GM23338 (cell line): ENCODE measurements at regions not wholly inside any gene's neighbourhood (a gene's known extent, or its start where the extent isn't known, plus 50 kb on each side); places are given as distances from the start of the nearest gene placed in this dataset.

Source experiments
- ATAC-seq: fragments of 200-7000 bp; cut with Tn5 transposase; 3 replicates; pipeline ENCODE4 v1.9.1; 2020
- DNase-seq: peaks from one replicate; pipeline ENCODE4 v3.0.0-alpha.2; 2015; ENCODE audit warnings: low spot score
- H2AFZ ChIP-seq: fragments of 200-600 bp; sonication (generic); 2 replicates; pipeline ENCODE4 v1.8.0; 2016; ENCODE audit warnings: antibody characterized with exemption, mild to moderate bottlenecking, moderate library complexity
- H3F3A ChIP-seq: fragments of 200-600 bp; sonication (generic); replicated peaks from 2 replicates; pipeline ENCODE4 v1.8.0; 2017; ENCODE audit warnings: antibody characterized with exemption, mixed run types, low read depth
- H3K27ac ChIP-seq: fragments of 200-600 bp; sonication (generic); 2 replicates; pipeline ENCODE4 v1.6.1; 2016; ENCODE audit warnings: low read depth
- H3K27me3 ChIP-seq: fragments of 200-600 bp; sonication (generic); 2 replicates; pipeline ENCODE4 v1.8.0; 2016; ENCODE audit warnings: mild to moderate bottlenecking, mixed run types, moderate library complexity; ENCODE audit not compliant: insufficient read depth
- H3K36me3 ChIP-seq: fragments of 200-600 bp; sonication (generic); 2 replicates; pipeline ENCODE4 v1.8.0; 2016; ENCODE audit warnings: mild to moderate bottlenecking; ENCODE audit not compliant: insufficient read depth
- H3K4me1 ChIP-seq: fragments of 200-600 bp; sonication (generic); 2 replicates; pipeline ENCODE4 v1.8.0; 2016; ENCODE audit warnings: mild to moderate bottlenecking, moderate library complexity; ENCODE audit not compliant: insufficient read depth
- H3K4me2 ChIP-seq: fragments of 200-600 bp; sonication (generic); 2 replicates; pipeline ENCODE4 v1.7.1; 2017; ENCODE audit warnings: mixed run types
- H3K4me3 ChIP-seq: fragments of 200-600 bp; sonication (generic); 2 replicates; pipeline ENCODE4 v1.6.1; 2016; ENCODE audit warnings: mixed run types
- H3K79me2 ChIP-seq: fragments of 200-600 bp; sonication (generic); replicated peaks from 2 replicates; pipeline ENCODE4 v1.8.0; 2017; ENCODE audit warnings: mild to moderate bottlenecking; ENCODE audit not compliant: insufficient read depth
- H3K9me2 ChIP-seq: fragments of 200-600 bp; sonication (generic); 2 replicates; pipeline ENCODE4 v1.8.0; 2017; ENCODE audit not compliant: insufficient read depth
- H4K20me1 ChIP-seq: fragments of 200-600 bp; sonication (generic); replicated peaks from 2 replicates; pipeline ENCODE4 v1.8.0; 2017; ENCODE audit warnings: mild to moderate bottlenecking; ENCODE audit not compliant: insufficient read depth
- H3K27ac Mint-ChIP-seq: 2 replicates; pipeline ENCODE4 v1.8.0; 2020; ENCODE audit warnings: inconsistent platforms, mild to moderate bottlenecking, moderate library complexity, mixed read lengths
- H3K27me3 Mint-ChIP-seq: 3 replicates; pipeline ENCODE4 v1.8.0; 2022; ENCODE audit warnings: low read depth, mild to moderate bottlenecking, moderate library complexity, mixed read lengths, inconsistent platforms; ENCODE audit not compliant: insufficient read depth, poor library complexity
- H3K36me3 Mint-ChIP-seq: 3 replicates; pipeline ENCODE4 v1.8.0; 2021; ENCODE audit warnings: low read depth, mild to moderate bottlenecking, inconsistent platforms, moderate library complexity, mixed read lengths
- H3K4me1 Mint-ChIP-seq: 3 replicates; pipeline ENCODE4 v1.8.0; 2020; ENCODE audit warnings: mild to moderate bottlenecking, inconsistent platforms, mixed read lengths
- H3K4me3 Mint-ChIP-seq: 3 replicates; pipeline ENCODE4 v1.8.0; 2021; ENCODE audit warnings: moderate library complexity, mild to moderate bottlenecking, inconsistent platforms, mixed read lengths
- H3K9me3 Mint-ChIP-seq: 3 replicates; pipeline ENCODE4 v1.8.0; 2020; ENCODE audit warnings: moderate library complexity, mild to moderate bottlenecking, inconsistent platforms, mixed read lengths
- CREB1 ChIP-seq: fragments of 250-450 bp; sonication (Bioruptor Pico); IDR thresholded peaks from 2 replicates; pipeline ENCODE4 v1.5.0; 2020; ENCODE audit warnings: low read depth, mild to moderate bottlenecking, moderate library complexity
- ETS1 ChIP-seq: IDR thresholded peaks from 2 replicates; pipeline ENCODE4 v1.6.1; 2016; ENCODE audit warnings: antibody characterized with exemption
- EZH2 ChIP-seq: fragments of 200-600 bp; sonication (generic); IDR thresholded peaks from one replicate; pipeline ENCODE4 v1.8.0; 2017; ENCODE audit warnings: antibody characterized with exemption, mild to moderate bottlenecking, low read depth; ENCODE audit not compliant: unreplicated experiment
- EZH2phosphoT487 ChIP-seq: fragments of 200-600 bp; sonication (generic); IDR thresholded peaks from one replicate; pipeline ENCODE4 v1.8.1; 2018; ENCODE audit warnings: antibody characterized with exemption; ENCODE audit not compliant: unreplicated experiment
- STAT1 ChIP-seq: IDR thresholded peaks from one replicate; pipeline ENCODE4 v1.6.1; 2016; ENCODE audit warnings: antibody characterized with exemption; ENCODE audit not compliant: unreplicated experiment
- ZNF331 ChIP-seq: fragments of 250-450 bp; sonication (Bioruptor Pico); IDR thresholded peaks from 2 replicates; pipeline ENCODE4 v1.5.0; 2020; ENCODE audit warnings: low read depth, mild to moderate bottlenecking, moderate library complexity
- ZNF462 ChIP-seq: fragments of 250-450 bp; sonication (Bioruptor Pico); IDR thresholded peaks from 2 replicates; pipeline ENCODE4 v1.5.0; 2020; ENCODE audit warnings: mild to moderate bottlenecking, moderate library complexity
- TF ChIP-seq, protein P1 (sequence below): IDR thresholded peaks from one replicate; pipeline ENCODE4 v1.6.1; 2018; ENCODE audit warnings: antibody characterized with exemption; ENCODE audit not compliant: unreplicated experiment
- TF ChIP-seq, protein P2 (sequence below), 2 experiments: fragments of 200-600 bp in 1 of 2; sonication (generic) in 1 of 2; conservative IDR thresholded peaks; 2 replicates each; pipeline versions ENCODE4 v1.5.1 to v1.6.1; 2016 to 2017; ENCODE audit warnings: antibody characterized with exemption in 2 of 2, low read depth in 2 of 2, mild to moderate bottlenecking in 2 of 2, moderate library complexity in 1 of 2

DNA sequence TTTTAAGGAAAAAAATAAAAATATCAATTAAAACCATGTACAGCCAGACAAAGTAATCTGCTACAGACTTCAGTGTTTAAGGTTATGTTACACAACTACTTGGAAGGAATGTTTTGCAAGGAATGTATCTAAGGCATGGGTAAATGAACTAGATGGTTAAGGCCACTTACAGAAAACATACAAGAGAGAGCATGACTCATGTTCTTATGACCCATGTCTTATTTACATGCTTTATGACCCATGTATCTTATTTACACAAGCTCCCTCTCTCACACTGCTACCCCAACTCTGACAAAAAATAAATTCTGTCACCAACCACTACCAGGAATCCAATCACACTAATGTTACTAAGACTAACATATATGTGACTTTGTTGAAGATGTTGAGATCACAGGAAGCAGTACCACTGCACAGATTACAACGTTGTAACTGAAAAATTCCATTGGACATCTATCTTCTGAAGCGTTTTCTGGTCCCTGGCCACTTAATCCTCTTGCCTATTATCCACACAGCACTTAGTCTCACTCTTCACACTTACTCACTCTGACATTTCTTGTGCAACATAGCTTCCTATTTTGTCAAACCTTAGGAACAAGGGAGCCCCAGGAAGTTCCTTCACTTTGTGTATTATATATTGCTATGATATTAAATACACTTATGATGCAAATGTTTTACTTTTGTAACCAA lies 1630.1 kb upstream of the C9orf72 start:
- Mint-ChIP-seq H3K4me3 (no peak overlapping the region), H3K9me3 (no peaks in the 10 kb centered on the region), H3K4me1 (peaks cover 3% of the 10 kb centered on the region; the same call in 2 of the 3 replicates), H3K27ac (no peak overlapping the region), H3K36me3 (no peaks in the 10 kb centered on the region), H3K27me3 (no peaks in the 10 kb centered on the region)
- Histone ChIP-seq H3K9me2 (no peaks in the 10 kb centered on the region), H2AFZ (no peak overlapping the region), H3K4me1 (no peaks in the 10 kb centered on the region), H3K4me2 (no peak overlapping the region), H4K20me1 (no peaks in the 10 kb centered on the region; the same call in 1 of the 2 replicates), H3K27ac (no peak overlapping the region), H3K36me3 (no peaks in the 10 kb centered on the region), H3F3A (no peaks in the 10 kb centered on the region), H3K27me3 (no peaks in the 10 kb centered on the region), H3K4me3 (no peak overlapping the region), H3K79me2 (peaks cover 12% of the 10 kb centered on the region)
- TF ChIP-seq EZH2phosphoT487 (no peak), CREB1 (no peak), ZNF331 (CRISPR knock-in tag) (no peak), ETS1 (no peak), STAT1 (no peak)
- TF ChIP-seq, protein P1, sequence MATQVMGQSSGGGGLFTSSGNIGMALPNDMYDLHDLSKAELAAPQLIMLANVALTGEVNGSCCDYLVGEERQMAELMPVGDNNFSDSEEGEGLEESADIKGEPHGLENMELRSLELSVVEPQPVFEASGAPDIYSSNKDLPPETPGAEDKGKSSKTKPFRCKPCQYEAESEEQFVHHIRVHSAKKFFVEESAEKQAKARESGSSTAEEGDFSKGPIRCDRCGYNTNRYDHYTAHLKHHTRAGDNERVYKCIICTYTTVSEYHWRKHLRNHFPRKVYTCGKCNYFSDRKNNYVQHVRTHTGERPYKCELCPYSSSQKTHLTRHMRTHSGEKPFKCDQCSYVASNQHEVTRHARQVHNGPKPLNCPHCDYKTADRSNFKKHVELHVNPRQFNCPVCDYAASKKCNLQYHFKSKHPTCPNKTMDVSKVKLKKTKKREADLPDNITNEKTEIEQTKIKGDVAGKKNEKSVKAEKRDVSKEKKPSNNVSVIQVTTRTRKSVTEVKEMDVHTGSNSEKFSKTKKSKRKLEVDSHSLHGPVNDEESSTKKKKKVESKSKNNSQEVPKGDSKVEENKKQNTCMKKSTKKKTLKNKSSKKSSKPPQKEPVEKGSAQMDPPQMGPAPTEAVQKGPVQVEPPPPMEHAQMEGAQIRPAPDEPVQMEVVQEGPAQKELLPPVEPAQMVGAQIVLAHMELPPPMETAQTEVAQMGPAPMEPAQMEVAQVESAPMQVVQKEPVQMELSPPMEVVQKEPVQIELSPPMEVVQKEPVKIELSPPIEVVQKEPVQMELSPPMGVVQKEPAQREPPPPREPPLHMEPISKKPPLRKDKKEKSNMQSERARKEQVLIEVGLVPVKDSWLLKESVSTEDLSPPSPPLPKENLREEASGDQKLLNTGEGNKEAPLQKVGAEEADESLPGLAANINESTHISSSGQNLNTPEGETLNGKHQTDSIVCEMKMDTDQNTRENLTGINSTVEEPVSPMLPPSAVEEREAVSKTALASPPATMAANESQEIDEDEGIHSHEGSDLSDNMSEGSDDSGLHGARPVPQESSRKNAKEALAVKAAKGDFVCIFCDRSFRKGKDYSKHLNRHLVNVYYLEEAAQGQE = no peak
- TF ChIP-seq, protein P2, sequence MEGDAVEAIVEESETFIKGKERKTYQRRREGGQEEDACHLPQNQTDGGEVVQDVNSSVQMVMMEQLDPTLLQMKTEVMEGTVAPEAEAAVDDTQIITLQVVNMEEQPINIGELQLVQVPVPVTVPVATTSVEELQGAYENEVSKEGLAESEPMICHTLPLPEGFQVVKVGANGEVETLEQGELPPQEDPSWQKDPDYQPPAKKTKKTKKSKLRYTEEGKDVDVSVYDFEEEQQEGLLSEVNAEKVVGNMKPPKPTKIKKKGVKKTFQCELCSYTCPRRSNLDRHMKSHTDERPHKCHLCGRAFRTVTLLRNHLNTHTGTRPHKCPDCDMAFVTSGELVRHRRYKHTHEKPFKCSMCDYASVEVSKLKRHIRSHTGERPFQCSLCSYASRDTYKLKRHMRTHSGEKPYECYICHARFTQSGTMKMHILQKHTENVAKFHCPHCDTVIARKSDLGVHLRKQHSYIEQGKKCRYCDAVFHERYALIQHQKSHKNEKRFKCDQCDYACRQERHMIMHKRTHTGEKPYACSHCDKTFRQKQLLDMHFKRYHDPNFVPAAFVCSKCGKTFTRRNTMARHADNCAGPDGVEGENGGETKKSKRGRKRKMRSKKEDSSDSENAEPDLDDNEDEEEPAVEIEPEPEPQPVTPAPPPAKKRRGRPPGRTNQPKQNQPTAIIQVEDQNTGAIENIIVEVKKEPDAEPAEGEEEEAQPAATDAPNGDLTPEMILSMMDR (conservative IDR thresholded peaks at IDR 0.05; ENCODE audit: low read depth in 2 of 2) = no peak
- DNase-seq = no peak
- no peak for ATAC-seq

- H4K20me1 ChIP-seq = no peaks in the 10 kb centered on the region
- peaks cover 32% of the 10 kb centered on the region for H3K27me3 ChIP-seq
- H3K27ac ChIP-seq = no peak overlapping the region
- no peaks in the 10 kb centered on the region for H3K9me2 ChIP-seq
- Mint-ChIP-seq H3K36me3 (no peaks in the 10 kb centered on the region), H3K27me3 (peaks cover 18% of the 10 kb centered on the region), H3K4me1 (peaks cover 24% of the 10 kb centered on the region), H3K9me3 (no peaks in the 10 kb centered on the region), H3K4me3 (no peak overlapping the region), H3K27ac (no peak overlapping the region)
- H3K4me1 ChIP-seq = peaks cover 8% of the 10 kb centered on the region
- H3K36me3 ChIP-seq = no peaks in the 10 kb centered on the region
- ATAC-seq (no peak), DNase-seq (peak; percentile 6)
- H3F3A ChIP-seq = no peaks in the 10 kb centered on the region
- H3K4me3 ChIP-seq = no peak overlapping the region
- H2AFZ ChIP-seq = no peak overlapping the region
- H3K79me2 ChIP-seq = peaks cover 37% of the 10 kb centered on the region
- H3K4me2 ChIP-seq = no peak overlapping the region
- TF ChIP-seq EZH2 (no peak), ZNF462 (CRISPR knock-in tag) (no peak)
These were observed 1635.4 kb upstream of the C9orf72 start for GRCh38 chr9:29208670-29209069.
